Right ventricle myocardium superior (tissue), 1 donor: ENCODE measurements at regions not wholly inside any gene's neighbourhood (a gene's known extent, or its start where the extent isn't known, plus 50 kb on each side); places are given as distances from the start of the nearest gene placed in this dataset.
"Not testable (repeated sequence)": the region's sequence is repeated elsewhere in the genome, so short reads cannot be mapped to it uniquely, and the experiment has no call there.

Source experiments
- ATAC-seq: fragments of 200-7000 bp; cut with Tn5 transposase; one replicate; pipeline ENCODE4 v1.9.1; 2020; ENCODE audit warnings: mild to moderate bottlenecking; ENCODE audit not compliant: poor library complexity
- DNase-seq: peaks from one replicate; pipeline ENCODE4 v3.0.0-alpha.2; 2020
- intact Hi-C: fragments of 100-400 bp; cut with DNase I; formaldehyde crosslinking; loops from one replicate; pipeline ENCODE4 v1.11.2; 2022
- donor health status: DM: no; HTN: yes; CAD: no; lungs with severe emphysema.

- ATAC-seq, DNase-seq, intact Hi-C loops: not testable (repeated sequence)
Measured at GRCh38 chr4:30589669-30590068, 130.5 kb upstream of the PCDH7 start.

GRCh38 chr4:30600246-30601017 lies 119.7 kb upstream of the PCDH7 start:
- no peak for ATAC-seq
- no peak for DNase-seq
- intact Hi-C loops, result no loop called here

DNA sequence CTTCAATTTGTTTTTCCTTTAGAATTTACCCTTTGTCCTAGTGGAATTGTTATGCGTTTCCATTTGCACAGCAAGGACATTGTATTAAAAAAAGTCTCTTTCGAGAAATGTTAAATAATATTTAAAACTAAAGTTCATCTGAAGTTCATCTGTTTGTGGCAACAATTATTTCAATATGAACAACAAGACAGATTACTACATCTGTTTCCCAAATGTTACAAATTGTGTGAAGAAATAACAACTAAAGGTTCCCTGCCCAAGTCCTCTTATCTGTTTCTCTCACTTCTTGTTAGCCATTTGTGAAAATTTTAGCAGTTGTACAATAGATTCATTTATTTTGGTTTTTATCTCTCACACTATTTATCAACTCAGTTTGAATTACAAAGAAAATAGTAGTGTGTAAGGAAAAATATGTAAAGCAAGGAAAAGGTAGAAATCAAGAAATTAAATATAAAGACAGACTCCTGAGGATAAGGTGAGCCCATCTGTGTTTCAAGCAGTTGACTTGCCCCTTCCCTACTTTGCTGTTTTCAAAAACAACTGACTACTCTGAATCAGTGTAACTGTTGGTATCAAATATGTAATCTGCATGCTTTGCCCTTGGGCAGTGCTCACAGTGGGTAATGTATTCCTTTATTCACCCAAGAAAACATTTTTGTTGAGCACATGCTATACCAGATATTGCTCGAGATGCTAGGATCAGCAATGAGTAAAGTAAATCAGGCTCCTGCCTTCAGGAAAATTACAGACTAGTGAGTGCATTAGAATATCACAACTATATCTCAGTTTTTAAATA lies 118.9 kb upstream of the PCDH7 start:
- ATAC-seq (no peak), DNase-seq (no peak)
- intact Hi-C loops, result no loop called here

DNA sequence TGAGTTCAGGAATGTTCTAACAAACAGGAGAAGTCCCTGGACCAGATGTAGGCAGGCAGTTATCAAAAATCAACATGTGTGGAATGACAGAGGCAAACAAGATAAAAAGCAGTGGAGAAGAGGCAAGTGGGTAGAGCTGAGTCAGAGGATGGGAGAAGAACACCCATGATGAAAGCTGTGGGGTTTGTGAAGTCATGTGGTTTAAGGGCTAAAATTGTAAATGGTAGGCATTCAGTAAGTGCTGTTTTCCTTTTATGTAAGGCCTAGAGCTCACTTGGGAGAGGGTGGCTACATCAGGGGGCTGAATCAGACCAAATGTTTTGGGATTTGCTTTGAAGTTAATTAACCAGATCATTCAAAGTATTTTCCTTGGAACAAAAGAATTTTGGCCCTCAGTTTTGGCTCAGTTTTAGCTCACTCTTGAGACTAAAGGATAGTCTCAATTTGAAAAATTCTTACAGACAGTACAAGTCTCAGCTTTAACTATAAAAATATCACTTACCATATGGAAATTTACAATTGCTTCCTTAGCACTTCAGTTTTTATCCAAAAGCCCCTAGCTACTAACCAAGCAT lies 114.5 kb upstream of the PCDH7 start:
- DNase-seq (no peak), ATAC-seq (no peak)
- intact Hi-C loops, result no loop called here

DNA sequence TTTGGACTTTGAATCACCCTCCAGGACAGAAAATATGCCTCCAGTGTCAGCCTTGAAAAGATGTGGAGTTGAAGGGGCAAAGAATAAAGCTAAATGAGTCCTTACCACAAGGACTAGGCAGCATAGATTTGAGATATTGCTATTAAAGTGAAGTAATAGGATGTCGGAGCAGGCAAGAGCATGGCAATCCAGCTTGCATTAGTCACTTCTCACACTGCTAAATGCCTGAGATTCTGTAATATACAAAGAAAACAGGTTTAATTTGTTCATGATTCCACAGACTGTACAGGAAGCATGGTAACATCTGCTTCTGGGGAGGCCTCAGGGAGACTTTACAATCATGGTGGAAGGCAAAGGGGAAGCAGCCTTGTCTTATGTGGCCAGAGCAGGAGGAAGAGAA lies 109.8 kb upstream of the PCDH7 start:
- DNase-seq, result no peak
- intact Hi-C loops, result no loop called here
- ATAC-seq, result no peak

GRCh38 chr4:30614771-30615170 lies 105.4 kb upstream of the PCDH7 start:
- DNase-seq, result no peak
- no peak for ATAC-seq
- intact Hi-C loops, result no loop called here

- DNase-seq, result no peak
- intact Hi-C loops, result no loop called here
- no peak for ATAC-seq
Measured at GRCh38 chr4:30616942-30617646, 103.1 kb upstream of the PCDH7 start.

DNA sequence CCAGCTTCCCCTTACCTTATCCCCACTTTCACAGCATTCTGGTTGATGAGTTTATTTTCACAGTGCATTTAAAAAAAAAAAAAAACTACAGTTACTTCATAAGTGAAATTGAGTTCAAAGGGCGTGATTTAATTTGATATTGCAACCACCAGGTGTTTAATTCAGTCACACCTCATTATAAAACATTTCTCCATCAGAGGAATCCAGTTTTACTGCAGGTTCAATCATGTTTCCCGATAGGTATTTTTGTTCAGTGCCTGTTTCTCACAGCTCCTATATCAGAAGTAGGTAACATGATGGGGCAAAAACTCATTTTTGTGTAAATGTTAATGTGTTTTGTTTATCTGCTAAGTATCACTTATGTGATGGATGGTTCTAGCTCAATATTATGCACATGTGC lies 102.3 kb upstream of the PCDH7 start:
- DNase-seq, result no peak
- ATAC-seq, result no peak
- intact Hi-C loops, result no loop called here

GRCh38 chr4:30619679-30620078 lies 100.5 kb upstream of the PCDH7 start:
- ATAC-seq (peak; percentile 41), DNase-seq (no peak)
- intact Hi-C loops, result no loop called here

GRCh38 chr4:30620711-30621110 lies 99.5 kb upstream of the PCDH7 start:
- ATAC-seq (no peak), DNase-seq (no peak)

GRCh38 chr4:30630431-30630830 lies 89.7 kb upstream of the PCDH7 start:
- DNase-seq, result no peak
- intact Hi-C loops, result no loop called here
- no peak for ATAC-seq

More at GRCh38 chr4:30620711-30621110, 99.5 kb upstream of the PCDH7 start:
- intact Hi-C loops, result no loop called here

DNA sequence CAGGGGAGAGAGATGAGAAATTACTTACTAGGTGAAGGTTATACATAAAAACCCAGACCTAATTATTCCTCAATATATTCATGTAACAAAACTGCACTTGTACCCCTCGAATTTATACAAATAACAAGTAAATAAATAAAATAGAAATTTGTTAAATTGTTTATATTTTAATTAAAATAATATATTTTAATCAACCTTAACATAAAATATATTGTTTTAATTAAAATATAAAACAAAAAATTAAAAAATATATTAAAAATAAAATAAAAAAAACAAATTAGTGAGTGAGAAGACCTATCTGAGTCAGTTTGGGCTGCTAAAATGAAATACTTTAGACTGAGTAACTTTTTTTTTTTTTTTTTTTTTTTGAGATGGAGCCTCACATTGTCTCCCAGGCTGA lies 87.4 kb upstream of the PCDH7 start:
- ATAC-seq (no peak), DNase-seq (no peak)
- intact Hi-C loops, result no loop called here

DNA sequence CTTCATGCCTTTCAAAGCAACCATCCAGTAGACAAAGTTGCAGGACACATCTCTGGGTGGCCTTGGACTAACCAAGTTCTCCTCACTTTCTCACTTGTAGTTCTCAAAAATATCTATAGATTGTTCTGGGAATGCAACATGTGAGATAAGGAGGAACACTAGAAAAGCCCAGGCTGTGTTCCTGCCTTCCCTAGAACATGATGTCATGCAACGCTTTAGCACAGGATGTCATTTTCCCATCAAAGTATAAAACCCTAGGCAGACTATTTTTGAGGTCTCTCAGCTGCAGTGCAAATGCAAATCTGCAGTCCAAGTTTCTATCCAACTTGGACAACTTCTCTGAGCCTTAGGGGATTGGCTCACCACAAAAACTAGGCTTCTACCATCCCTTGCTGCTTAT lies 78.8 kb upstream of the PCDH7 start:
- no peak for ATAC-seq
- intact Hi-C loops, result no loop called here
- DNase-seq, result no peak

DNA sequence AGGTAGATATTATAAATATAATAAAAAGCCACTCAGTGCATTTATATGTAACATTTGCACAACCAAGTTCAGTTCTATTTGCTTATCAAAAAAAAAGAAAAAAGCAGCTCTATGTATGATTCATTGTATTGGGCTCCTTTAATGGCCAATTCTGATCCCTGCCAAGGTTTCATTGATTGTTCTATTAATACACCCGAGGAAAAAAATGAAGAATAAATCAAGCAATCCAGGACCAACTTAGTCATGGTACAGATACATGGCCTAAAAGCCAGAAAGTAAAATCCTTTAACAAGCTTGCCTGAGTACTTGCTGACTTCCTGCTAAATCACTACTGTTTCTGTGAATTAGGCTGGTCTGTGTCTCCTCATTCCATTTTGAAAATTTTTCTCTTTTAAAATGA lies 77.6 kb upstream of the PCDH7 start:
- no peak for DNase-seq
- no peak for ATAC-seq
- intact Hi-C loops, result no loop called here

GRCh38 chr4:30653291-30653690 lies 66.9 kb upstream of the PCDH7 start:
- intact Hi-C loops, result no loop called here
- DNase-seq, result no peak
- no peak for ATAC-seq

GRCh38 chr4:30656828-30657227 lies 63.3 kb upstream of the PCDH7 start:
- ATAC-seq, result no peak
- intact Hi-C loops, result no loop called here
- DNase-seq, result no peak

- intact Hi-C loops, result no loop called here
- DNase-seq, result no peak
- ATAC-seq, result no peak
Measured at GRCh38 chr4:30667919-30668318, 52.2 kb upstream of the PCDH7 start.

- intact Hi-C loops, result no loop called here
- ATAC-seq, result no peak
- no peak for DNase-seq
Measured at GRCh38 chr4:30670206-30670605, 50.0 kb upstream of the PCDH7 start.
